ENCODE measurements at regions not wholly inside any gene's neighbourhood (a gene's known extent, or its start where the extent isn't known, plus 50 kb on each side); places are given as distances from the start of the nearest gene placed in this dataset.

DNA sequence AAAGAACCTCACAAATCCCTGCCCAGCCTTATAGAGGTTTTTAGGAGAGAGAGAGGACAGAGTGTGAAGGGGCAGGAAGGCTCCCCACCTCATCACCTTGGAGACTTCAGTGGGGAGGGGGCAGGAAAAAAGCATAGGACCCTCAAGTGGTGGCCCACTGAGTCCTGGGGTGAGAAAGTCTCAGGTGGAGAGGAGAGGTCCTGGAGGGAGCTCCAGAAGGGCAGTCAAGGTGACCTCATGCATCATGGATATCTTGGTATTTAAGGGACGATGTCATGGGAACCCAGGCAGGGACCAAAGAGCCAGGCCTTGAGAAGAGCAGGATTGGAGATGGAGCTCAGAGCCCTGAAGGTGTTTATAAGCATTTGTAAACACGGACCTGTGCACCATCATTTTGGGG lies 204.5 kb downstream of the SLC4A3 start:
- ChIA-PET POLR2A (no interaction called here), CTCF (no interaction called here)
- DNase-seq (ENCODE audit: extremely low spot score): no peak
- TF ChIP-seq, protein P1, sequence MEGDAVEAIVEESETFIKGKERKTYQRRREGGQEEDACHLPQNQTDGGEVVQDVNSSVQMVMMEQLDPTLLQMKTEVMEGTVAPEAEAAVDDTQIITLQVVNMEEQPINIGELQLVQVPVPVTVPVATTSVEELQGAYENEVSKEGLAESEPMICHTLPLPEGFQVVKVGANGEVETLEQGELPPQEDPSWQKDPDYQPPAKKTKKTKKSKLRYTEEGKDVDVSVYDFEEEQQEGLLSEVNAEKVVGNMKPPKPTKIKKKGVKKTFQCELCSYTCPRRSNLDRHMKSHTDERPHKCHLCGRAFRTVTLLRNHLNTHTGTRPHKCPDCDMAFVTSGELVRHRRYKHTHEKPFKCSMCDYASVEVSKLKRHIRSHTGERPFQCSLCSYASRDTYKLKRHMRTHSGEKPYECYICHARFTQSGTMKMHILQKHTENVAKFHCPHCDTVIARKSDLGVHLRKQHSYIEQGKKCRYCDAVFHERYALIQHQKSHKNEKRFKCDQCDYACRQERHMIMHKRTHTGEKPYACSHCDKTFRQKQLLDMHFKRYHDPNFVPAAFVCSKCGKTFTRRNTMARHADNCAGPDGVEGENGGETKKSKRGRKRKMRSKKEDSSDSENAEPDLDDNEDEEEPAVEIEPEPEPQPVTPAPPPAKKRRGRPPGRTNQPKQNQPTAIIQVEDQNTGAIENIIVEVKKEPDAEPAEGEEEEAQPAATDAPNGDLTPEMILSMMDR (IDR thresholded peaks at IDR 0.05; ENCODE audit: control extremely low read depth, extremely low read depth, low read depth, missing control alignments): no peak

DNA sequence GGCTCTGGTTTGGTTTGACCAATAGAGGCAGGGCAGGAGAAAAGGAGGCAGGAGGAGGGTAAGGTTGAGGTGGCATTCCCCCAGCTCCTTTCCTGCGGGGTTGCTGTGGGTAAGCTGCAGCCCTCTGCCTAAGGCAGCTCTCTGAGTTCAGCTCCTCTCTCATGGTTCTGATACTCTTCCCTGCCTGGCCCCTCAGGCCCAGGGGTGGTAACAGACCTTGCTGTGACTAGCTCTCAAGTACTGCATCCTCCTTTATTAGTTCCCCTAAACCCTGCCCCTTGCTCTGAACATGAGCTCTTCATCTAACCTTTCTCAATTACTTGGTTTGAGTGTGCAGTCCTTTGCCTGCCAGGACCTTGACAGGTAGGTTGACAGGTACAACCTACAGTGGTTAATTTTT lies 205.5 kb downstream of the SLC4A3 start:
- ChIA-PET POLR2A (no interaction called here), CTCF (interaction anchor here (0.7 to 1.5 kb wide), 3 partner anchors 9 to 17 kb away, joined by 3 to 4 read pairs (median 3); no protein-coding TSS in a partner anchor)
- TF ChIP-seq, protein P1 (IDR thresholded peaks at IDR 0.05; ENCODE audit: control extremely low read depth, extremely low read depth, low read depth, missing control alignments): no peak

DNA sequence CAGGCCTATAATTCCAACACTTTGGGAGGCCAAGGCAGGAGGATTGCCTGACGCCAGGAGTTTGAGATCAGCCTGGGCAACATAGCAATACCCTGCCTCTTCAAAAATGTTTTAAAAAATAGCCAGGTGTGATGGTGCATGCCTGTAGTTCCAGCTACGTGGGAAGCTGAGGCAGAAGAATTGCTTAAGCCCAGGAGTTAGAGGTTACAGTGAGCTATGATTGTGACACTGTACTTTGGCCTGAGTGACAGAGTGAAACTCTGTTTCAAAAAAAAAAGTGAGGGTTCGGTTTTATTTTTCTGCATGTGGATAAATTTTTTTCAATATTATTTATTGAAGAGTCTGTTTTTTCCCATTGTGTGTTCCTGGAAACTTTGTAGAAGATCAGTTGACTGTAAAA lies 208.1 kb downstream of the SLC4A3 start:
- no peak for DNase-seq (ENCODE audit: extremely low spot score)
- TF ChIP-seq, protein P1 (IDR thresholded peaks at IDR 0.05; ENCODE audit: control extremely low read depth, extremely low read depth, low read depth, missing control alignments): no peak
- CTCF ChIA-PET: interaction anchor here (2.2 kb wide), 1 partner anchor 9 kb away, joined by 8 read pairs; no protein-coding TSS in a partner anchor
- POLR2A ChIA-PET: no interaction called here

More for the DNA sequence above, 205.5 kb downstream of the SLC4A3 start:
- DNase-seq (ENCODE audit: extremely low spot score): no peak

DNA sequence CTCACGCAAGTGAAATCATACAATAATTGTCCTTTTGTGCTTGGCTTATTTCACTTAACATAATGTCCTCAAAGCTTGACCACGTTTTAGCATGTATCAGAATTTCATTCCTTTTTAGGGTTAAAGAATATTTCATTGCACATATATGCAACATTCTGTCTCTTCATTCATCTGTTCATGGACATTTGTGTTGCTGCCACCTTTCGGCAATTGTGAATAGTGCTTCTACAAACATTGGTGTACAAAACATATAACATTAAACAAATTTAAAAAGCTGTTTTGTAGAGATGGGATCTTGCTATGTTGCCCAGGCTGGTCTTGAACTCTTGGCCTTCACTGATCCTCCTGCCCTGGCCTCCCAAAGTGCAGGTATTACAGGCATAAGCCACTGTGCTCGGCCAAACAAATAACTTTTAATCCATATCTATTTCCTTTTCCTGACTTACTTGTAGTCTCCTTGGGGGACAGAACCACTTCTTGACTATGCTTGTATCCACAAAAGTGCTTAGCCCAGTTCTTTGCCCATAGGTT lies 209.3 kb downstream of the SLC4A3 start:
- TF ChIP-seq, protein P1 (IDR thresholded peaks at IDR 0.05; ENCODE audit: control extremely low read depth, extremely low read depth, low read depth, missing control alignments): peak; percentile 13
- CTCF ChIA-PET: interaction anchor here (2.2 kb wide), 1 partner anchor 10 kb away, joined by 8 read pairs; no protein-coding TSS in a partner anchor
- DNase-seq (ENCODE audit: extremely low spot score): no peak
- POLR2A ChIA-PET: no interaction called here

DNA sequence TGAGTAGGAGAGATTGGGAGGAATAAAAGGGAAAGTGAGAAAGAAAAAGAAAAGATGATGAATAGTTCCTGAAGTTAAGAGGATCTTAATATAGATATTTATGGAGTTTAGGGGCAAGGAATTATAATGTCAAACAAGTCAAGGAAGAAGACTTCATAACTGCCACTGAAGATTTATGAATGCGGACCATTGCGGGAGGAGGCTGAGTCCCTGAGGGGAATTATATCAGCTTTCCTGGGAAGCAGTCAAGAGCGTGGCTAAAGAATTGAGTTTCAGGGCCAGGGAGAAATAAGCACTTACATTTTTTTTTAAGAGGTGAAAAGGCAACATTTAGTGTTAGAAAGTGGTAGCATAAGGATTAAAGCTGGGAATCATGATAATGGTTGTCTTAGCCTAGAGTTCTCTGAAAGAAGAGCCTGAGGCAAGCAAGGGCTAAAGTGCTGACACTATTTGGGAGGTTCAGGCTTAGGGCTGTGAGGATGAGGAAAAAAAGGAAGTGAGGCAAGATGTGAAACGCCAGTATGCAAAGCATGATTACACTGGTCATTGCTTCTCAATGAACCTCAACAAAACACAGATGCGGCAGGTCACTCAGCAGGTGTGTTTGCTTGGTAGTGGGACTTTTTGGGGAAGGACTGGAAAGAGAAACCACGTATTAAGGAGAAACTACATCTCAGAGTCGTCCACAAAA lies 217.1 kb downstream of the SLC4A3 start:
- ChIA-PET POLR2A (no interaction called here), CTCF (no interaction called here)
- DNase-seq (ENCODE audit: extremely low spot score): peak; percentile 40
- TF ChIP-seq, protein P1 (IDR thresholded peaks at IDR 0.05; ENCODE audit: control extremely low read depth, extremely low read depth, low read depth, missing control alignments): no peak

DNA sequence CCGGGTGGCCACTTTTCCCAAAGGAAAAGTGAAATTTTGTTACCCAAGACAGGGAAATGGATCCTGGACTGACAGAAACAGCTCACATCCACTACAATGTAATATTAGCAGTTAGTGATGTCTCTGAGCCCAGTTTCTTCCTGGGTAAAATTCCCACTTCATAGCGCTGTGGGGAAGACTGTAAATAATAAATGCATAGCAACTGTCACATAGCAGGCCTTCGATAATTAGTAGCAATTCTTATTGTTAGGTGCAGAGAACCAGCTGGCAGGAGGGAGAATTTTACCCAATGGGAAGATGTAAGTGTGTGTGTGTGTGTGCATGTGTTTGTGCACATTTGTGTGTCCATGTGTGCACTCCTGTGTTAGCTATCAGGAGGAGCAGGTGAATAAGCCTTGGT lies 221.5 kb downstream of the SLC4A3 start:
- TF ChIP-seq, protein P1 (IDR thresholded peaks at IDR 0.05; ENCODE audit: control extremely low read depth, extremely low read depth, low read depth, missing control alignments): no peak
- ChIA-PET CTCF (no interaction called here), POLR2A (no interaction called here)
- no peak for DNase-seq (ENCODE audit: extremely low spot score)

Measured in GM10248 (cell line).